H1 (cell line): ENCODE measurements at regions not wholly inside any gene's neighbourhood (a gene's known extent, or its start where the extent isn't known, plus 50 kb on each side); places are given as distances from the start of the nearest gene placed in this dataset.

Source experiments
- CTCF ChIA-PET: fragments of 300-600 bp; sonication (Branson Sonifier 250); formaldehyde crosslinking; loops from one replicate; lab custom pipeline; 2021; ENCODE audit not compliant: partially characterized antibody; lab: Charles Lee
- POLR2A ChIA-PET: fragments of 300-600 bp; sonication (Branson Sonifier 250); formaldehyde crosslinking; loops from one replicate; lab custom pipeline; 2021; ENCODE audit warnings: inconsistent platforms; ENCODE audit not compliant: partially characterized antibody; lab: Charles Lee
- DNase-seq, 2 experiments: peaks; one replicate each; pipeline versions ENCODE4 v3.0.0 to v3.0.0-alpha.2; 2010 to 2022; ENCODE audit warnings: low spot score in 2 of 2, low read depth in 1 of 2, mixed read lengths in 1 of 2
- FAIRE-seq: peaks from 2 replicates; lab custom pipeline; 2011; peaks lifted over from hg19 to GRCh38; lab: Jason Lieb, UNC
- H2AFZ ChIP-seq: 2 replicates; pipeline ENCODE4 v1.8.1; 2012; ENCODE audit warnings: low read length, inconsistent platforms
- H2AK5ac ChIP-seq: 2 replicates; pipeline ENCODE4 v1.6.1; 2013; ENCODE audit warnings: low read depth, low read length
- H2BK120ac ChIP-seq: replicated peaks from 2 replicates; pipeline ENCODE3; 2013; ENCODE audit warnings: low read depth, low read length, inconsistent platforms
- H2BK12ac ChIP-seq: 2 replicates; pipeline ENCODE4 v1.6.1; 2013; ENCODE audit warnings: low read depth, low read length
- H2BK15ac ChIP-seq: 2 replicates; pipeline ENCODE4 v1.6.1; 2013; ENCODE audit warnings: low read length
- H2BK20ac ChIP-seq: 2 replicates; pipeline ENCODE4 v1.6.1; 2013; ENCODE audit warnings: low read length
- H2BK5ac ChIP-seq: 2 replicates; pipeline ENCODE4 v1.6.1; 2013; ENCODE audit warnings: low read depth, low read length
- H3K14ac ChIP-seq: 2 replicates; pipeline ENCODE4 v1.6.1; 2013; ENCODE audit warnings: inconsistent platforms; ENCODE audit not compliant: insufficient read length
- H3K18ac ChIP-seq: 2 replicates; pipeline ENCODE4 v1.6.1; 2013; ENCODE audit warnings: low read length; ENCODE audit errors: extremely low read depth
- H3K23ac ChIP-seq: 2 replicates; pipeline ENCODE4 v1.6.1; 2013; ENCODE audit warnings: inconsistent platforms; ENCODE audit not compliant: insufficient read length
- H3K23me2 ChIP-seq: 2 replicates; pipeline ENCODE4 v1.6.1; 2013; ENCODE audit warnings: low read depth, low read length
- H3K27ac ChIP-seq: 2 replicates; pipeline ENCODE4 v1.6.1; 2011; ENCODE audit warnings: low read depth, low read length, inconsistent platforms
- H3K27me3 ChIP-seq, 4 experiments: replicated peaks in 1 of 4; 1 replicate in 1 of 4; 2 replicates in 3 of 4; pipeline versions ENCODE4 v1.6.1 to v1.8.1; 2011 to 2013; ENCODE audit warnings: low read length in 3 of 4, mild to moderate bottlenecking in 3 of 4, inconsistent platforms in 2 of 4, mixed read lengths in 2 of 4, moderate library complexity in 1 of 4; ENCODE audit not compliant: control insufficient read depth in 3 of 4, insufficient read depth in 3 of 4; ENCODE audit errors: extremely low read depth in 1 of 4
- H3K36me3 ChIP-seq, 4 experiments: 2 replicates each; pipeline versions ENCODE4 v1.6.1 to v1.8.1; 2011 to 2013; ENCODE audit warnings: mild to moderate bottlenecking in 4 of 4, low read length in 3 of 4, moderate library complexity in 2 of 4, control low read depth in 1 of 4, inconsistent platforms in 1 of 4; ENCODE audit not compliant: insufficient read depth in 4 of 4, control insufficient read depth in 2 of 4
- H3K4ac ChIP-seq: replicated peaks from 2 replicates; pipeline ENCODE3; 2013; ENCODE audit warnings: low read length, low read depth, mixed read lengths, inconsistent platforms; ENCODE audit not compliant: insufficient read length
- H3K4me1 ChIP-seq, 4 experiments: replicated peaks in 1 of 4; 1 replicate in 1 of 4; 2 replicates in 3 of 4; pipeline versions ENCODE4 v1.6.1 to v1.8.1; 2011 to 2013; ENCODE audit warnings: low read length in 3 of 4, inconsistent platforms in 2 of 4, mixed read lengths in 1 of 4; ENCODE audit not compliant: insufficient read depth in 4 of 4, control insufficient read depth in 3 of 4
- H3K4me2 ChIP-seq, 2 experiments: 2 replicates each; pipeline versions ENCODE4 v1.6.1 to v1.8.1; 2011 to 2013; ENCODE audit warnings: low read depth in 2 of 2, low read length in 2 of 2, control low read depth in 1 of 2, inconsistent platforms in 1 of 2, mild to moderate bottlenecking in 1 of 2; ENCODE audit not compliant: insufficient read depth in 1 of 2
- H3K4me3 ChIP-seq, 4 experiments: fragments of 200-600, 300-600 bp in 1 of 4; sonication (generic), shearing (Covaris generic), sonication (Bioruptor Twin) in 1 of 4; 2 replicates each; pipeline versions ENCODE4 v1.5.1 to v1.8.1; 2011 to 2016; ENCODE audit warnings: low read length in 4 of 4, low read depth in 3 of 4, control low read depth in 2 of 4, inconsistent platforms in 2 of 4, mild to moderate bottlenecking in 2 of 4, mixed read lengths in 1 of 4, moderate library complexity in 1 of 4; ENCODE audit not compliant: insufficient read depth in 2 of 4; ENCODE audit errors: extremely low read depth in 1 of 4
- H3K56ac ChIP-seq: replicated peaks from 2 replicates; pipeline ENCODE3; 2013; ENCODE audit warnings: low read depth, mild to moderate bottlenecking, mixed read lengths, low read length, inconsistent platforms; ENCODE audit not compliant: insufficient read length
- H3K79me1 ChIP-seq: 2 replicates; pipeline ENCODE4 v1.6.1; 2013; ENCODE audit warnings: low read depth, low read length, control low read depth
- H3K79me2 ChIP-seq, 2 experiments: 2 replicates each; pipeline versions ENCODE4 v1.6.1 to v1.8.1; 2012 to 2013; ENCODE audit warnings: low read length in 2 of 2, mild to moderate bottlenecking in 2 of 2, inconsistent platforms in 1 of 2; ENCODE audit not compliant: insufficient read depth in 2 of 2, control insufficient read depth in 1 of 2
- H3K9ac ChIP-seq, 4 experiments: replicated peaks in 1 of 4; 1 replicate in 1 of 4; 2 replicates in 3 of 4; pipeline versions ENCODE4 v1.6.1 to v1.8.1; 2011 to 2013; ENCODE audit warnings: low read depth in 3 of 4, low read length in 3 of 4, control low read depth in 2 of 4, mild to moderate bottlenecking in 2 of 4, moderate library complexity in 2 of 4, inconsistent platforms in 1 of 4; ENCODE audit errors: extremely low read depth in 1 of 4
- H3K9me3 ChIP-seq, 2 experiments: 2 replicates each; pipeline versions ENCODE4 v1.6.1 to v1.8.1; 2012 to 2013; ENCODE audit warnings: mild to moderate bottlenecking in 2 of 2, moderate library complexity in 2 of 2, control low read depth in 1 of 2, inconsistent platforms in 1 of 2, low read depth in 1 of 2, low read length in 1 of 2, mixed read lengths in 1 of 2; ENCODE audit not compliant: insufficient read depth in 2 of 2
- H4K20me1 ChIP-seq, 2 experiments: replicated peaks in 1 of 2; 2 replicates each; pipeline versions ENCODE3 to v1.8.1; 2011 to 2013; ENCODE audit warnings: inconsistent platforms in 2 of 2, low read length in 2 of 2, mild to moderate bottlenecking in 1 of 2; ENCODE audit not compliant: insufficient read depth in 2 of 2, control insufficient read depth in 1 of 2
- H4K5ac ChIP-seq: 2 replicates; pipeline ENCODE4 v1.6.1; 2013; ENCODE audit warnings: low read length, low read depth, mixed read lengths, inconsistent platforms; ENCODE audit not compliant: insufficient read length
- H4K8ac ChIP-seq: 2 replicates; pipeline ENCODE4 v1.8.0; 2013; ENCODE audit warnings: mild to moderate bottlenecking, moderate library complexity, low read length, inconsistent platforms; ENCODE audit not compliant: insufficient read depth; ENCODE audit errors: extremely low read depth
- H4K91ac ChIP-seq: replicated peaks from 2 replicates; pipeline ENCODE3; 2013; ENCODE audit warnings: low read length, mixed read lengths, inconsistent platforms; ENCODE audit not compliant: insufficient read length
- BACH1 ChIP-seq: IDR thresholded peaks from 2 replicates; pipeline ENCODE4 v1.6.1; 2012; ENCODE audit warnings: low read length, improper control_type of control experiment
- CEBPB ChIP-seq: IDR thresholded peaks from 2 replicates; pipeline ENCODE4 v1.6.1; 2012; ENCODE audit warnings: low read depth, low read length
- EGR1 ChIP-seq: IDR thresholded peaks from 2 replicates; pipeline ENCODE4 v1.6.1; 2011; ENCODE audit warnings: low read depth, low read length, borderline replicate concordance
- JUND ChIP-seq: IDR thresholded peaks from 2 replicates; pipeline ENCODE4 v1.6.1; 2011; ENCODE audit warnings: mild to moderate bottlenecking, improper control_type of control experiment, low read length
- KDM5A ChIP-seq: fragments of 200-600 bp; IDR thresholded peaks from 2 replicates; pipeline ENCODE4 v1.7.1; 2012; ENCODE audit warnings: mild to moderate bottlenecking, low read length, inconsistent platforms, mixed read lengths
- MAX ChIP-seq: IDR thresholded peaks from 2 replicates; pipeline ENCODE4 v1.6.1; 2012; ENCODE audit warnings: inconsistent platforms
- NANOG ChIP-seq: IDR thresholded peaks from 2 replicates; pipeline ENCODE4 v1.6.1; 2011; ENCODE audit warnings: low read length, low read depth, mild to moderate bottlenecking, inconsistent platforms; ENCODE audit not compliant: insufficient read depth, poor library complexity, severe bottlenecking
- SIN3A ChIP-seq, 2 experiments: IDR thresholded peaks in 1 of 2; conservative IDR thresholded peaks in 1 of 2; 2 replicates each; pipeline ENCODE4 v1.6.1; 2011 to 2012; ENCODE audit warnings: low read length in 2 of 2, improper control_type of control experiment in 1 of 2, low read depth in 1 of 2, mild to moderate bottlenecking in 1 of 2
- SIRT6 ChIP-seq: IDR thresholded peaks from one replicate; pipeline ENCODE4 v1.7.1; 2012; ENCODE audit warnings: low read length, inconsistent platforms
- SRF ChIP-seq: IDR thresholded peaks from 2 replicates; pipeline ENCODE4 v1.6.1; 2011; ENCODE audit warnings: mild to moderate bottlenecking, low read depth, low read length, moderate library complexity
- WGBS, 2 experiments: shearing (Covaris generic) in 1 of 2; methylation state at CpG; one replicate each; pipeline versions ENCODE4 v1.1.6 to v1.1.7; 2013 to 2015; ENCODE audit warnings: low lambda C conversion rate in 2 of 2, mixed read lengths in 2 of 2, inconsistent platforms in 1 of 2, low coverage in 1 of 2, missing lambda C conversion rate in 1 of 2; ENCODE audit not compliant: insufficient replicate concordance in 2 of 2, insufficient coverage in 1 of 2, insufficient read length in 1 of 2; ENCODE audit errors: extremely low coverage in 1 of 2, missing lambda C conversion rate in 1 of 2; 5-methylcytosine and 5-hydroxymethylcytosine counted together

- Histone ChIP-seq H2BK12ac (no peak overlapping the region), H3K4me1 (no peaks in the 10 kb centered on the region), H3K23me2 (no peaks in the 10 kb centered on the region), H2BK120ac (no peak overlapping the region), H4K8ac (no peak overlapping the region), H3K23ac (no peak overlapping the region), H3K79me2 (no peaks in the 10 kb centered on the region), H3K9me3 (no peaks in the 10 kb centered on the region), H2BK15ac (no peak overlapping the region), H2AFZ (no peak overlapping the region), H3K14ac (no peak overlapping the region), H4K91ac (no peak overlapping the region), H3K4me2 (no peak overlapping the region), H3K9ac (no peak overlapping the region), H2AK5ac (no peak overlapping the region), H4K20me1 (no peaks in the 10 kb centered on the region), H3K36me3 (no peaks in the 10 kb centered on the region), H3K79me1 (no peaks in the 10 kb centered on the region), H3K56ac (no peak overlapping the region), H3K27ac (no peak overlapping the region), H3K27me3 (no peaks in the 10 kb centered on the region), H3K18ac (no peak overlapping the region), H3K4me3 (no peak overlapping the region), H4K5ac (no peak overlapping the region), H3K4ac (no peak overlapping the region), H2BK5ac (no peak overlapping the region), H2BK20ac (no peak overlapping the region)
- FAIRE-seq (no peak), DNase-seq (no peak)
- 88% methylated on average over 1 of the region's 1 CpG; no CpG with 5 or more reads in 1 of the 2 experiments for WGBS, 2 experiments
- TF ChIP-seq CEBPB = no peak
- no peak for TF ChIP-seq SRF
- no peak for TF ChIP-seq JUND
- no peak for TF ChIP-seq KDM5A
- TF ChIP-seq EGR1 = no peak
- no peak for TF ChIP-seq BACH1
- no peak for TF ChIP-seq NANOG
- TF ChIP-seq MAX = no peak
- no peak for TF ChIP-seq SIRT6
- no peak for TF ChIP-seq SIN3A (conservative IDR thresholded peaks at IDR 0.05 in 1 of 2, IDR thresholded peaks at IDR 0.05 in 1 of 2; ENCODE audit: low read depth in 1 of 2, low read length in 2 of 2)
- POLR2A ChIA-PET = no interaction called here
- CTCF ChIA-PET = interaction anchor here (1.2 to 2.1 kb wide), 2 partner anchors 10 to 15 kb away, joined by 3 to 7 read pairs; no protein-coding TSS in a partner anchor
Observed at GRCh38 chr3:87756616-87757015, 302.2 kb downstream of the CGGBP1 start.
